Medulla oblongata (tissue), 1 donor: ENCODE measurements at regions not wholly inside any gene's neighbourhood (a gene's known extent, or its start where the extent isn't known, plus 50 kb on each side); places are given as distances from the start of the nearest gene placed in this dataset.

Source experiments
- DNase-seq: peaks from one replicate; pipeline ENCODE4 v3.0.0-alpha.2; 2015; ENCODE audit errors: extremely low spot score

- DNase-seq, result no peak
Measured at GRCh38 chr9:86730163-86730928, 217.0 kb downstream of the GAS1 start.

- DNase-seq, result no peak
Measured at GRCh38 chr9:86724529-86724928, 222.8 kb downstream of the GAS1 start.

GRCh38 chr9:86723346-86723745 is 224.0 kb downstream of the GAS1 start:
- DNase-seq, result no peak

- no peak for DNase-seq
Measured at GRCh38 chr9:86722706-86723075, 224.6 kb downstream of the GAS1 start.

GRCh38 chr9:86721843-86722705 is 225.2 kb downstream of the GAS1 start:
- no peak for DNase-seq

- DNase-seq, result no peak
Measured at GRCh38 chr9:86721226-86721781, 226.0 kb downstream of the GAS1 start.

GRCh38 chr9:86720639-86721225 is 226.6 kb downstream of the GAS1 start:
- no peak for DNase-seq

GRCh38 chr9:86718388-86719049 is 228.8 kb downstream of the GAS1 start:
- no peak for DNase-seq

GRCh38 chr9:86716326-86716922 is 230.9 kb downstream of the GAS1 start:
- no peak for DNase-seq

GRCh38 chr9:86714999-86715398 is 232.3 kb downstream of the GAS1 start:
- no peak for DNase-seq

- DNase-seq, result no peak
Measured at GRCh38 chr9:86713970-86714369, 233.3 kb downstream of the GAS1 start.

- no peak for DNase-seq
Measured at GRCh38 chr9:86713470-86713869, 233.8 kb downstream of the GAS1 start.

GRCh38 chr9:86708918-86709835 is 238.1 kb downstream of the GAS1 start:
- no peak for DNase-seq

GRCh38 chr9:86707932-86708510 is 239.3 kb downstream of the GAS1 start:
- DNase-seq, result no peak

- no peak for DNase-seq
Measured at GRCh38 chr9:86706391-86706790, 240.9 kb downstream of the GAS1 start.

- DNase-seq, result no peak
Measured at GRCh38 chr9:86705490-86705889, 241.8 kb downstream of the GAS1 start.

- DNase-seq, result no peak
Measured at GRCh38 chr9:86703346-86703745, 244.0 kb downstream of the GAS1 start.

- peak; percentile 59 for DNase-seq
Measured at GRCh38 chr9:86700629-86701028, 246.7 kb downstream of the GAS1 start.

GRCh38 chr9:86697999-86698398 is 249.3 kb downstream of the GAS1 start:
- no peak for DNase-seq

GRCh38 chr9:86697213-86697612 is 250.1 kb downstream of the GAS1 start:
- DNase-seq, result no peak
